Retinal pigment epithelial cell (primary cell): ENCODE measurements at regions not wholly inside any gene's neighbourhood (a gene's known extent, or its start where the extent isn't known, plus 50 kb on each side); places are given as distances from the start of the nearest gene placed in this dataset.
"Not testable (repeated sequence)": the region's sequence is repeated elsewhere in the genome, so short reads cannot be mapped to it uniquely, and the experiment has no call there.

Experiments used
- DNase-seq: peaks from one replicate; pipeline ENCODE4 v3.0.0-alpha.2; 2010; ENCODE audit warnings: low read depth
- H3K4me3 ChIP-seq: 2 replicates; pipeline ENCODE4 v1.5.1; 2011; ENCODE audit warnings: mild to moderate bottlenecking, low read length, control low read depth, moderate library complexity
- CTCF ChIP-seq: conservative IDR thresholded peaks from 2 replicates; pipeline ENCODE4 v1.5.1; 2011; ENCODE audit warnings: low read depth, low read length, control low read depth, inconsistent platforms

- no peak for TF ChIP-seq CTCF
- DNase-seq: no peak
- H3K4me3 ChIP-seq: no peak overlapping the region
Observed at GRCh38 chr13:55576389-55576788, 1564.3 kb upstream of the PRR20A start.

DNA sequence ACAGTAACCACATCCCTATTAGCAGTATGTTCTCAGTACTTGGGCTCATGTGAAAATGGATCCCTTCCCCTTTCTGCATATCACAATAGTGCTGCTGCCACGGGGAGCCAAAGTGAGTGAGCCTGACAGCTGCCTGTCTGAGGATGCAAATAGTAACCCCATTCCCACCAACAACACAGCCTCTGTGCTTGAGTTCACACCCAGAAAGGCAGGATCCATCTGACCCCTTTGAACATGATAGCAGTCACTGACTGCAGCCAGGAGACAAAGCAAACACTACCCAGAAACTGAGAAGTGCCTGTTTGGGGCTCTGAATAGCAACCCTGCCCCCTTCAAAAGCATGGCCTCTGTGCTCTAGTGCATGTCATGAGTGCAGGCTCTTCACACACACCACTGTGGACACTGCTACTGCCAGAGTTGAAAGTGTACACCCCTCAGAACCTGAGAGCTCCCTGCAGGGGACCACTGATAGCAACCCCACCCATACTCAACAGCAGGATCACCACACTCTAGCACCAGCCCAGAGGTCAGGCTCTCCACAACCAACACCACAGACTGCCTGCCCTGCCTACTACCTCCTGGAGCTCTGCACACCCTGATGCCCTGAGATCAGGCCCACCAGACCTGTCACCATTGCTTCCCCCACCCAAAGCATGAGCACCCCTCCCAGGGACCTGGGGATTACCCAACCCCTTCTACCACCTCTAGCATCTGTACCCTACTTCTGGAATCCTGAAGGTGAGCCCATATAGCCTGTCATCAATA, 1563.5 kb upstream of the PRR20A start:
- no peak for DNase-seq
- no peak overlapping the region for H3K4me3 ChIP-seq
- TF ChIP-seq CTCF: no peak

GRCh38 chr13:55577847-55578210, 1562.9 kb upstream of the PRR20A start:
- TF ChIP-seq CTCF: no peak
- no peak overlapping the region for H3K4me3 ChIP-seq
- no peak for DNase-seq

DNA sequence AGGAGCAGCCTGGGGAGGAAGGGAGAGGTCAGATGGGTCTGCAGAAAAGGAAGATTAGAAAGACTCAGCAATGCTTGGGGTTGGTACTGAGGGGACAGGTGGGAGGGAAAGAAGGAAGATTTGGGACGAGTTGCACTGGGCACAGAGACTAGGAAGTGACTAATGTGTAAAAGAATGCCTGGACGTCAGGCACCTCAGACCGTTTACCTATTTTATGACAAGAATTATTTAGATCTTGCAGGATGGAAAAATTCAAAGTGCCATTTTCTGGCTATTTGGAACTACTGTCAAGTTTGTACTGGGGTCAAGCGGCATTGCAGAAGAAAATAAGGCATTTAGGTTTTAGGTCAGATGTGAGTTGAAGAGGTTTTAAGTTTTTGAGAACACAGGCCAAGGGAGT, 1558.4 kb upstream of the PRR20A start:
- not testable (repeated sequence) for H3K4me3 ChIP-seq, DNase-seq

GRCh38 chr13:55583953-55584593, 1556.6 kb upstream of the PRR20A start:
- no peak overlapping the region for H3K4me3 ChIP-seq
- DNase-seq: no peak
- TF ChIP-seq CTCF: no peak

DNA sequence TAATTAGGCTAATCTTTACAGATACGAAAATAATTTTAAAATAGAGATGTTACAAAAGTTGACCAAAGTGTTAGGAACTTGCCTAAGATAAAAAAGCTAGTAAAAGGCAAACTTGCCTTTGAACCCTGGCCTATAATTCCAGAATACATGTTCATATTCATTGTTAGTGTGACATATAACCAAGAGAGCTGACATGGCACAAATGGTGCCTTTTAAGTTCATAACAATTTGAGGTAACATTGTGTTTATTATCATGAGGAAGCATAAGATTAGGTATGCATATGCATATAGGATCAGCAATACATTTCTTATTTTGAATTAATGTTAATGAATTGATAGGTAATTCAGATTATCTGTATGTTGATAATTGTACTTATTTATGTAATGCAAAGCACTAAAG, 1537.9 kb upstream of the PRR20A start:
- H3K4me3 ChIP-seq: no peak overlapping the region
- TF ChIP-seq CTCF: no peak
- no peak for DNase-seq

GRCh38 chr13:55606045-55606665, 1534.6 kb upstream of the PRR20A start:
- no peak for DNase-seq
- H3K4me3 ChIP-seq: no peak overlapping the region
- no peak for TF ChIP-seq CTCF
